Chondrocyte (in vitro differentiated cells): ENCODE measurements at regions not wholly inside any gene's neighbourhood (a gene's known extent, or its start where the extent isn't known, plus 50 kb on each side); places are given as distances from the start of the nearest gene placed in this dataset.

Experiments
- DNase-seq: peaks from one replicate; pipeline ENCODE4 v3.0.0; 2021; ENCODE audit warnings: mixed read lengths, low spot score
- H3K27ac Mint-ChIP-seq: one replicate; pipeline ENCODE4 v1.8.0; 2021; ENCODE audit warnings: mild to moderate bottlenecking, moderate library complexity, mixed read lengths; ENCODE audit not compliant: unreplicated experiment
- H3K27me3 Mint-ChIP-seq: 2 replicates; pipeline ENCODE4 v1.8.0; 2021; ENCODE audit warnings: low read depth, mixed read lengths
- H3K36me3 Mint-ChIP-seq: 2 replicates; pipeline ENCODE4 v1.8.0; 2021; ENCODE audit warnings: low read depth, mixed read lengths
- H3K4me1 Mint-ChIP-seq: 2 replicates; pipeline ENCODE4 v1.8.0; 2021; ENCODE audit warnings: low read depth, mild to moderate bottlenecking, mixed read lengths
- H3K4me3 Mint-ChIP-seq: one replicate; pipeline ENCODE4 v1.8.0; 2021; ENCODE audit warnings: mild to moderate bottlenecking, moderate library complexity, mixed read lengths; ENCODE audit not compliant: unreplicated experiment
- H3K9me3 Mint-ChIP-seq: 2 replicates; pipeline ENCODE4 v1.8.0; 2021; ENCODE audit warnings: low read depth, mixed read lengths
- TF ChIP-seq, protein P1 (sequence below): fragments of 200-600 bp; sonication (generic); IDR thresholded peaks from 2 replicates; pipeline ENCODE4 v1.5.0; 2021; ENCODE audit warnings: antibody characterized with exemption, mild to moderate bottlenecking, moderate library complexity

GRCh38 chr9:12880406-12881015 lies 105.7 kb downstream of the LURAP1L start:
- Mint-ChIP-seq H3K9me3 (no peaks in the 10 kb centered on the region), H3K4me1 (peaks cover 72% of the 10 kb centered on the region), H3K27ac (peak overlapping the region; percentile 65), H3K27me3 (no peaks in the 10 kb centered on the region), H3K4me3 (no peak overlapping the region), H3K36me3 (no peaks in the 10 kb centered on the region)
- TF ChIP-seq, protein P1, sequence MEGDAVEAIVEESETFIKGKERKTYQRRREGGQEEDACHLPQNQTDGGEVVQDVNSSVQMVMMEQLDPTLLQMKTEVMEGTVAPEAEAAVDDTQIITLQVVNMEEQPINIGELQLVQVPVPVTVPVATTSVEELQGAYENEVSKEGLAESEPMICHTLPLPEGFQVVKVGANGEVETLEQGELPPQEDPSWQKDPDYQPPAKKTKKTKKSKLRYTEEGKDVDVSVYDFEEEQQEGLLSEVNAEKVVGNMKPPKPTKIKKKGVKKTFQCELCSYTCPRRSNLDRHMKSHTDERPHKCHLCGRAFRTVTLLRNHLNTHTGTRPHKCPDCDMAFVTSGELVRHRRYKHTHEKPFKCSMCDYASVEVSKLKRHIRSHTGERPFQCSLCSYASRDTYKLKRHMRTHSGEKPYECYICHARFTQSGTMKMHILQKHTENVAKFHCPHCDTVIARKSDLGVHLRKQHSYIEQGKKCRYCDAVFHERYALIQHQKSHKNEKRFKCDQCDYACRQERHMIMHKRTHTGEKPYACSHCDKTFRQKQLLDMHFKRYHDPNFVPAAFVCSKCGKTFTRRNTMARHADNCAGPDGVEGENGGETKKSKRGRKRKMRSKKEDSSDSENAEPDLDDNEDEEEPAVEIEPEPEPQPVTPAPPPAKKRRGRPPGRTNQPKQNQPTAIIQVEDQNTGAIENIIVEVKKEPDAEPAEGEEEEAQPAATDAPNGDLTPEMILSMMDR: no peak
- no peak for DNase-seq

- Mint-ChIP-seq H3K36me3 (peaks cover 3% of the 10 kb centered on the region), H3K9me3 (peaks cover 13% of the 10 kb centered on the region), H3K4me3 (no peak overlapping the region), H3K4me1 (peaks cover 72% of the 10 kb centered on the region), H3K27ac (peak overlapping the region; percentile 76), H3K27me3 (no peaks in the 10 kb centered on the region)
- no peak for DNase-seq
- TF ChIP-seq, protein P1: no peak
Observed at GRCh38 chr9:12882430-12882829, 107.6 kb downstream of the LURAP1L start.

- no peaks in the 10 kb centered on the region for H3K27me3 Mint-ChIP-seq
- TF ChIP-seq, protein P1: peak; percentile 79
- peaks cover 3% of the 10 kb centered on the region for H3K36me3 Mint-ChIP-seq
- no peak overlapping the region for H3K4me3 Mint-ChIP-seq
- peaks cover 55% of the 10 kb centered on the region for H3K4me1 Mint-ChIP-seq
- H3K27ac Mint-ChIP-seq: peak overlapping the region; percentile 60
- peaks cover 14% of the 10 kb centered on the region for H3K9me3 Mint-ChIP-seq
- DNase-seq: no peak
Observed at GRCh38 chr9:12884736-12885395, 110.0 kb downstream of the LURAP1L start.

- DNase-seq: no peak
- Mint-ChIP-seq H3K36me3 (peaks cover 19% of the 10 kb centered on the region), H3K9me3 (peaks cover 49% of the 10 kb centered on the region), H3K27ac (no peak overlapping the region), H3K4me1 (peaks cover 16% of the 10 kb centered on the region), H3K4me3 (no peak overlapping the region), H3K27me3 (no peaks in the 10 kb centered on the region)
- TF ChIP-seq, protein P1: no peak
Observed at GRCh38 chr9:12889402-12890106, 114.7 kb downstream of the LURAP1L start.

GRCh38 chr9:12891588-12891987 lies 116.8 kb downstream of the LURAP1L start:
- no peaks in the 10 kb centered on the region for H3K27me3 Mint-ChIP-seq
- H3K27ac Mint-ChIP-seq: no peak overlapping the region
- TF ChIP-seq, protein P1: no peak
- no peak overlapping the region for H3K4me3 Mint-ChIP-seq
- peaks cover 44% of the 10 kb centered on the region for H3K9me3 Mint-ChIP-seq
- DNase-seq: no peak
- peaks cover 19% of the 10 kb centered on the region for H3K36me3 Mint-ChIP-seq
- peaks cover 5% of the 10 kb centered on the region for H3K4me1 Mint-ChIP-seq
